ENCODE measurements at regions not wholly inside any gene's neighbourhood (a gene's known extent, or its start where the extent isn't known, plus 50 kb on each side); places are given as distances from the start of the nearest gene placed in this dataset.
A peak's percentile ranks its signal among the peaks of the same experiment; 100 is the strongest.
"Not testable (repeated sequence)": the region's sequence is repeated elsewhere in the genome, so short reads cannot be mapped to it uniquely, and the experiment has no call there.

- intact Hi-C loops (cut with DNase I), result loop anchor here in 1 of 2 donors (5.0 kb wide), 1 partner anchor 1313 kb away; no protein-coding TSS in a partner anchor
- DNase-seq (ENCODE audit: low spot score), result no peak
Measured at GRCh38 chr6:50899306-50899870, 80.7 kb downstream of the TFAP2B start.

- intact Hi-C loops (cut with DNase I), result no loop called here
- DNase-seq (ENCODE audit: low spot score), result no peak
Measured at GRCh38 chr6:50902260-50902659, 83.6 kb downstream of the TFAP2B start.

- no peak for DNase-seq (ENCODE audit: low spot score)
- intact Hi-C loops (cut with DNase I), result no loop called here
Measured at GRCh38 chr6:50905297-50905696, 86.6 kb downstream of the TFAP2B start.

- DNase-seq (ENCODE audit: low spot score), result no peak
- intact Hi-C loops (cut with DNase I), result no loop called here
Measured at GRCh38 chr6:50907565-50907964, 88.9 kb downstream of the TFAP2B start.

- intact Hi-C loops (cut with DNase I), result no loop called here
- DNase-seq (ENCODE audit: low spot score), result peak; percentile 76
Measured at GRCh38 chr6:50913105-50913770, 94.6 kb downstream of the TFAP2B start.

- intact Hi-C loops (cut with DNase I); DNase-seq (ENCODE audit: low spot score): not testable (repeated sequence)
Measured at GRCh38 chr6:50921378-50921777, 102.7 kb downstream of the TFAP2B start.

GRCh38 chr6:50921968-50922367, 103.3 kb downstream of the TFAP2B start:
- intact Hi-C loops (cut with DNase I), result no loop called here
- no peak for DNase-seq (ENCODE audit: low spot score)

GRCh38 chr6:50922579-50923525, 104.2 kb downstream of the TFAP2B start:
- intact Hi-C loops (cut with DNase I), result no loop called here
- DNase-seq (ENCODE audit: low spot score), result no peak

GRCh38 chr6:50924758-50925157, 106.1 kb downstream of the TFAP2B start:
- intact Hi-C loops (cut with DNase I), result no loop called here
- no peak for DNase-seq (ENCODE audit: low spot score)

- no peak for DNase-seq (ENCODE audit: low spot score)
- intact Hi-C loops (cut with DNase I), result no loop called here
Measured at GRCh38 chr6:50925548-50925947, 106.9 kb downstream of the TFAP2B start.

- intact Hi-C loops (cut with DNase I), result no loop called here
Measured at GRCh38 chr6:50925981-50926380, 107.3 kb downstream of the TFAP2B start.

GRCh38 chr6:50927800-50928199, 109.1 kb downstream of the TFAP2B start:
- no peak for DNase-seq (ENCODE audit: low spot score)
- intact Hi-C loops (cut with DNase I), result no loop called here

More at GRCh38 chr6:50925981-50926380, 107.3 kb downstream of the TFAP2B start:
- DNase-seq (ENCODE audit: low spot score), result no peak

- DNase-seq (ENCODE audit: low spot score), result no peak
- intact Hi-C loops (cut with DNase I), result no loop called here
Measured at GRCh38 chr6:50929323-50929722, 110.7 kb downstream of the TFAP2B start.

GRCh38 chr6:50935442-50935841, 116.8 kb downstream of the TFAP2B start:
- intact Hi-C loops (cut with DNase I), result no loop called here
- DNase-seq (ENCODE audit: low spot score), result no peak

GRCh38 chr6:50936277-50936681, 117.6 kb downstream of the TFAP2B start:
- intact Hi-C loops (cut with DNase I), result no loop called here
- DNase-seq (ENCODE audit: low spot score), result no peak

GRCh38 chr6:50939931-50940330, 121.3 kb downstream of the TFAP2B start:
- intact Hi-C loops (cut with DNase I), result no loop called here
- no peak for DNase-seq (ENCODE audit: low spot score)

GRCh38 chr6:50945789-50946188, 127.1 kb downstream of the TFAP2B start:
- intact Hi-C loops (cut with DNase I), result no loop called here
- no peak for DNase-seq (ENCODE audit: low spot score)

GRCh38 chr6:50952092-50952907, 133.6 kb downstream of the TFAP2B start:
- no peak for DNase-seq (ENCODE audit: low spot score)
- intact Hi-C loops (cut with DNase I), result loop anchor here in 1 of 2 donors (10.0 kb wide), 1 partner anchor 1243 kb away; no protein-coding TSS in a partner anchor

- intact Hi-C loops (cut with DNase I), result loop anchor here in 1 of 2 donors (10.0 kb wide), 1 partner anchor 1239 kb away; no protein-coding TSS in a partner anchor
- DNase-seq (ENCODE audit: low spot score), result no peak
Measured at GRCh38 chr6:50956014-50956413, 137.3 kb downstream of the TFAP2B start.

All from posterior vena cava (tissue), 2 donors.